GM18526 (cell line): ENCODE measurements at regions not wholly inside any gene's neighbourhood (a gene's known extent, or its start where the extent isn't known, plus 50 kb on each side); places are given as distances from the start of the nearest gene placed in this dataset.

ENCODE experiments used
- POLR2A ChIP-seq: IDR thresholded peaks from 3 replicates; pipeline ENCODE4 v1.6.1; 2011; ENCODE audit not compliant: insufficient read length; ENCODE audit errors: extremely low read depth

GRCh38 chr7:66413379-66414114, 208.4 kb downstream of the TPST1 start:
- TF ChIP-seq POLR2A, result no peak

GRCh38 chr7:66415659-66416265, 210.6 kb downstream of the TPST1 start:
- TF ChIP-seq POLR2A, result no peak

DNA sequence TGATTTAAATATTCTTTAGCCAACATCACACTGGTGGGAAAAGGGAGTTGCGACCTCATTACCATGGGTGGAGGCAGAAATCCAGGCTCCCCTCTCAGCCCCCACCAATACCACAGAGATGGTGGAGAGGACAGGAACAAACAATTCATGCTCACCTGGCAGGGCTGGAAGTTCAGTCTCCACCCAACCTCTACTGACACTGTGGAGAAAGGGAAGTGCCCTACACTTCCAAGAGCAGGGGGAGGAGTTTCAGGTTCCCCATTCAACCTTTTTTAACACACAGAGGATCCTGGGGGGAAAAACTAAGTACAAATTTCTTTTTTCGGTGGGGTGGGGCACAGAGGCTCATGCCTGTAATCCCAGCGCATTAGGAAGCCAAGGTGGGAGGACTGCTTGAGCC, 210.1 kb upstream of the KCTD7 start:
- no peak for TF ChIP-seq POLR2A

- TF ChIP-seq POLR2A, result no peak
These were observed 209.5 kb upstream of the KCTD7 start for GRCh38 chr7:66419210-66419609.

GRCh38 chr7:66421830-66422475, 206.7 kb upstream of the KCTD7 start:
- no peak for TF ChIP-seq POLR2A

DNA sequence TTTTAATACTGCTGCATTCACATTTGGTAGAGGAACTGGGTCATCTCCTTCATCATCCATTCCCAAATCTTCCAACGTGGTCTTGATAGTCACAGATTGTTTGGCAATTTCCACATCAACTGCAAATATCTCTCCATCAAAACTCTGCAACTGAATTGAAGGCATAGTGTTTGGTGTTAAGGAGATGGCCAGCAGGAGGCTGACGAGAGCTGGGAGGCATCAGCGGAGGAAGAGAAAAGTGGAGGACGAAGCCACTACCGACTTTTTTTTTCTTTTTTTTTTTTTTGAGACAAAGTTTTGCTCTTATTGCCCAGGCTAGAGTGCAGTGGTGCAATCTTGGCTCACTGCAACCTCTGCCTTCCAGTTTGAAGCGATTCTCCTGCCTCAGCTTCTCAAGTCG, 205.0 kb upstream of the KCTD7 start:
- no peak for TF ChIP-seq POLR2A

GRCh38 chr7:66426332-66426731, 202.3 kb upstream of the KCTD7 start:
- no peak for TF ChIP-seq POLR2A

GRCh38 chr7:66426996-66427395, 201.7 kb upstream of the KCTD7 start:
- TF ChIP-seq POLR2A, result no peak

GRCh38 chr7:66427956-66428355, 200.7 kb upstream of the KCTD7 start:
- no peak for TF ChIP-seq POLR2A

GRCh38 chr7:66429498-66430163, 199.1 kb upstream of the KCTD7 start:
- no peak for TF ChIP-seq POLR2A

DNA sequence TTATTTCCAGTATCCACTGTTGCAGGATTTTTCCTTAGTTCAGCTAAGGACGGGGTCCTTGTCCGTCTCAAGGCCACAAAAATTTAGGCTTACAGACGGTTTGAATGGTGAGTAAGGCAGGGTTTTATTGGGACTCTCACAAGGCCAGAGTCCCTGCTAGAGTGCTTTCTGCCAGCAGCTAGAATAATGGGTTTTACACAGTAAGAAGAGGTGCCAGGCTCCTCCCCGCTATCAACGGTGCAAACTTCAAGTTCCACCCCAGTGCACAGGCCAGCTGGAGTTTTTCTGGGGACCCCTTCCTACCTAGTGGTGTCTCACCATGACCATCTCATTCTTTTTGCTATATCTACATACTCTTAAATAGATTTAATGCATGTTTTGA, 198.5 kb upstream of the KCTD7 start:
- TF ChIP-seq POLR2A, result no peak

DNA sequence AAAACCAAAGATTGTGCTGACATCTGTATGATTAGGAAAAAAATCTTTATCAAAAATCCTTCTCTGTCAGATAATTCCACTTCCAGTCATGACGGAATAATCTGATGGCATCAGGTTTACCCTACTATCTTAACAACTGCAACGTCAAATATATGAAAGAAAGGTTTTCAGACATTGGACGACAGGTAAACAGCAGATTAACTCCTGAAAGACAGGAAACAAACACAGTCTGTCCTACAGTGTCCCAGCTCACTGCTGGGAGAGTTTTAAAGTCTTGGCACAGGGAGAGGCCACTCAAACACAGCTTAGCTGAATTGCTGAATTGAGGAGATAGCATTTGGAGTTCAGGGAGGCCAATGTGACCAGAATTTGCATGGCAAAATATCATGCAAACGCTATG, 186.3 kb upstream of the KCTD7 start:
- TF ChIP-seq POLR2A, result no peak

DNA sequence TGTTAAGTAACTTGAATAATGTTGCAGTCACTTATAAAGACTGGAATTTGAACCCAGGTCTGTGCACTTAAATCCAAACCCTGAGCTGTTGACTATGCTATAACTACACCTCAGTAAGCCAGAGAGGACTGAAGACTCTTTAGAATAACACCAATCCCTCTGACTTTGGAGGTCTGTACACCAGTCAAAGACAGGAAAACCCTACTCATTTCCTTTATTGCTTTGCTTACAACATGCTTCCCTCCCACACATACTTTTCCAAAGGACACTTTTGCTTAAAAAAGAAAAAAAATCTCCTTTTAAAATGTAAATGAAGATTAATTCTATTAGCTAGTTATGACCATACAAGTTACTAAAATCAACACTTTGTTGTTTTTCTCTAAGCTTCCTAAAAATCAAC, 184.7 kb upstream of the KCTD7 start:
- no peak for TF ChIP-seq POLR2A

DNA sequence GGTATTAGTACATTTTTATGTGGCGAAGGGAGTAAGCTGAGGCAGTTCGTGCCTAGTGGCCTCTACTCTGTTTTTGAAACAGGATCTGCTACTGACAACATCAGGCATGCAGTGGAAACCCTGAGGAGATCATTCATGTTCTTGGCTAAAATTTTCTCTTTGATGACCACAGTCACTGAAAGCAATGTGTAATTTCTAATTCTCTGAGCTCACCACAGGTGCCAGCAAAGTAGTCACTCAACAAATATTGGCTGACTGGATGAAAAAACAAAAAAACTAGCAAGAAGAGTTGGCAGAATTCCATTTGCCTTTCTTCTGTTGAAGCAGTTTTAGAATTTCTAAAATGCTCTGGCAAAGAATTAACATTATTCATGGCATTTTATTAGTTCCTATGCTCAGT, 176.5 kb upstream of the KCTD7 start:
- TF ChIP-seq POLR2A, result no peak

- TF ChIP-seq POLR2A, result no peak
These were observed 175.3 kb upstream of the KCTD7 start for GRCh38 chr7:66453340-66453739.
